ENCODE measurements at regions not wholly inside any gene's neighbourhood (a gene's known extent, or its start where the extent isn't known, plus 50 kb on each side); places are given as distances from the start of the nearest gene placed in this dataset.

DNA sequence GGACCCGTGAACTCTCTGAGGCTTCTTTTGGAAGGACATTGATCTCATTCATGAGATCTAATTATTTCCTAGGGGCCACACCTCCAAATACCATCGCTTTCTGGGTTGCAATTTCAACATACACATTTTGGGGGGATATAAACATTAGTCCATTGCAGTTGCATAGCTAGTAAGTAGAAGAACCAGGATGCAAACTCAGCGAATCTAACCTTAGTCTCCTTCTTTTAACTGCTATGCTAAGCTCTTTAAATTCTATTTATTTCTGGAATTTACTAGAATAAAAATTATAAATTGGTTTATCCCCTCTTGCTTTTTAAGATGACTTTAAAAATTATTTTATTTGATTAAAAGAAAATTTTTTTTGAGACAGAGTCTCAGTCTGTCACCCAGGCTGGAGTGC, 232.5 kb upstream of the EEF2KMT start:
- CTCF ChIA-PET, result no interaction called here
- TF ChIP-seq FOXK2 (IDR thresholded peaks at IDR 0.05) (no peak), ELF4 (IDR thresholded peaks at IDR 0.05) (no peak), NFRKB (IDR thresholded peaks at IDR 0.05) (no peak), LEF1 (IDR thresholded peaks at IDR 0.05; ENCODE audit: borderline replicate concordance) (no peak), HDGF (IDR thresholded peaks at IDR 0.05; ENCODE audit: borderline replicate concordance) (no peak), ZNF384 (IDR thresholded peaks at IDR 0.05) (no peak), SP1 (IDR thresholded peaks at IDR 0.05) (no peak), FOXA1 (IDR thresholded peaks at IDR 0.05) (no peak), FOXM1 (IDR thresholded peaks at IDR 0.05; ENCODE audit: borderline replicate concordance) (no peak), BHLHE40 (IDR thresholded peaks at IDR 0.05; ENCODE audit: borderline replicate concordance) (no peak), L3MBTL2 (conservative IDR thresholded peaks at IDR 0.05) (no peak), CTBP1 (IDR thresholded peaks at IDR 0.05; ENCODE audit: borderline replicate concordance) (no peak), ARNT (IDR thresholded peaks at IDR 0.05) (no peak), TARDBP (IDR thresholded peaks at IDR 0.05) (no peak), SUZ12 (IDR thresholded peaks at IDR 0.05) (no peak)
- TF ChIP-seq, protein P1, sequence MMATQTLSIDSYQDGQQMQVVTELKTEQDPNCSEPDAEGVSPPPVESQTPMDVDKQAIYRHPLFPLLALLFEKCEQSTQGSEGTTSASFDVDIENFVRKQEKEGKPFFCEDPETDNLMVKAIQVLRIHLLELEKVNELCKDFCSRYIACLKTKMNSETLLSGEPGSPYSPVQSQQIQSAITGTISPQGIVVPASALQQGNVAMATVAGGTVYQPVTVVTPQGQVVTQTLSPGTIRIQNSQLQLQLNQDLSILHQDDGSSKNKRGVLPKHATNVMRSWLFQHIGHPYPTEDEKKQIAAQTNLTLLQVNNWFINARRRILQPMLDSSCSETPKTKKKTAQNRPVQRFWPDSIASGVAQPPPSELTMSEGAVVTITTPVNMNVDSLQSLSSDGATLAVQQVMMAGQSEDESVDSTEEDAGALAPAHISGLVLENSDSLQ (IDR thresholded peaks at IDR 0.05), result no peak
- POLR2A ChIA-PET, result no interaction called here
- no peak for DNase-seq (ENCODE audit: extremely low spot score)

DNA sequence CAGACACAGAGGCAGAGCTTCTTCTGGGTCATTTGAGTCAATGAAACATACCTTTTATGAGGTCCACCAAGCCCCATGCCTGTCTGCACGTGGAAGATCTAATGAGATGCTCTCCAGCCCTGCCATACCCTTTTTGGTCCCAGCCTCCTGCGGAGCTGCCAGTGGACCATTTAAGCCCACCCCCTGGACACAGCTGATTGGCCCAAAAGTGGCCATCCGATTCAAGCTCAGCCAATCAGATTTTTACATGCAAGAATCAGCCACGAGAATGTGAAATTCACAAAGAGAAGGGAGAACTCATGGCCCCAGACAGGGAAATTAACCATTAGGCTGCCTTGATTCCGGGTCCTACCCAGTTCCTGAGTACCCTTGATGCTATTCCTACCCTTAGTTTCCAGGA, 231.0 kb upstream of the EEF2KMT start:
- no peak for DNase-seq (ENCODE audit: extremely low spot score)
- no peak for TF ChIP-seq L3MBTL2 (conservative IDR thresholded peaks at IDR 0.05)
- no peak for TF ChIP-seq ARNT (IDR thresholded peaks at IDR 0.05)
- TF ChIP-seq FOXA1 (IDR thresholded peaks at IDR 0.05), result no peak
- TF ChIP-seq SP1 (IDR thresholded peaks at IDR 0.05), result no peak
- TF ChIP-seq TARDBP (IDR thresholded peaks at IDR 0.05), result no peak
- TF ChIP-seq FOXK2 (IDR thresholded peaks at IDR 0.05), result no peak
- TF ChIP-seq FOXM1 (IDR thresholded peaks at IDR 0.05; ENCODE audit: borderline replicate concordance), result no peak
- TF ChIP-seq SUZ12 (IDR thresholded peaks at IDR 0.05), result no peak
- TF ChIP-seq LEF1 (IDR thresholded peaks at IDR 0.05; ENCODE audit: borderline replicate concordance), result no peak
- TF ChIP-seq, protein P1 (IDR thresholded peaks at IDR 0.05), result no peak
- TF ChIP-seq HDGF (IDR thresholded peaks at IDR 0.05; ENCODE audit: borderline replicate concordance), result no peak
- TF ChIP-seq NFRKB (IDR thresholded peaks at IDR 0.05), result no peak
- ChIA-PET CTCF (no interaction called here), POLR2A (no interaction called here)

DNA sequence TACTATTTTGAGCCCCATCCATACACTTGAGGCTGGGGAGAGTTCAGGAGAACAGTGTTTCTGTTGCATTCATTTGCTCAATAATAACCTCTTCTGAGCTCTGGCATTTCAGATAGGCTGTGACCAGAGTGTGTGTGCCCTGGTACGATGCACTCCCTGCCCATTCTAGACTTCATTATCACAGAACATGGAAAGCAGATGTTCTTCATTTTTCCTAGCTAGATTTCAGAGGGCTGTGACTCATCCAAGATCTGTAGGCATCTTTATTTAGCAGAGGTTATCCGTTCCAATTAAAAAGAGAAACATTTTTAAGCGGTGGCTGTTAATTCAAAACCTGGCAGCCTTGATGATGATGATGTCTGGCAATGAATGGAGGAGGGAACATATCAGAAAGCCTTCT, 228.8 kb upstream of the EEF2KMT start:
- ChIA-PET POLR2A (no interaction called here), CTCF (no interaction called here)
- TF ChIP-seq FOXA1 (IDR thresholded peaks at IDR 0.05) (no peak), ARNT (IDR thresholded peaks at IDR 0.05) (no peak), CTBP1 (IDR thresholded peaks at IDR 0.05; ENCODE audit: borderline replicate concordance) (no peak), LEF1 (IDR thresholded peaks at IDR 0.05; ENCODE audit: borderline replicate concordance) (no peak), TARDBP (IDR thresholded peaks at IDR 0.05) (no peak), NFRKB (IDR thresholded peaks at IDR 0.05) (no peak), HDGF (IDR thresholded peaks at IDR 0.05; ENCODE audit: borderline replicate concordance) (no peak), ZNF384 (IDR thresholded peaks at IDR 0.05) (no peak), SUZ12 (IDR thresholded peaks at IDR 0.05) (no peak), FOXK2 (IDR thresholded peaks at IDR 0.05) (no peak), SP1 (IDR thresholded peaks at IDR 0.05) (no peak), BHLHE40 (IDR thresholded peaks at IDR 0.05; ENCODE audit: borderline replicate concordance) (no peak), ELF4 (IDR thresholded peaks at IDR 0.05) (no peak), FOXM1 (IDR thresholded peaks at IDR 0.05; ENCODE audit: borderline replicate concordance) (no peak)
- TF ChIP-seq, protein P1 (IDR thresholded peaks at IDR 0.05), result no peak
- DNase-seq (ENCODE audit: extremely low spot score), result no peak

DNA sequence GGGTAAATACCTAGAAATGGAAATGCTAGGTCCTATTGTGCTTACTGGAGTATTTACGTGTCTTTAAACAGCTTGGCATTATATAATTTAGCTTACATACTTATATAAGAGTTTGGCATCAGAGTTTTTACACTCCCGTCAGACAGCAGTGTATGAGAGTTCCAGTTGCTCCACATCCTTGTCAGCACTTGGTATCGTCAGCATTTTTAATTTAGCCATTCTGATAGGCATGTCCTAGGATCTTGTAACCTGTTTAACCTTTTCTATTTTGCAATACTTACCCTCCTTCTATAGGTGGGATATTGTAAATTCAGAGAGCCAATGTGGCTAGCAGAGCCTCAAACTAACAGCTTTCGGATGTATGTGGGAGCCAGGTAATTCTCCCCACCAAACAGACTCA, 228.3 kb upstream of the EEF2KMT start:
- ChIA-PET POLR2A (no interaction called here), CTCF (no interaction called here)
- DNase-seq (ENCODE audit: extremely low spot score), result no peak
- TF ChIP-seq SUZ12 (IDR thresholded peaks at IDR 0.05) (no peak), L3MBTL2 (conservative IDR thresholded peaks at IDR 0.05) (no peak), FOXM1 (IDR thresholded peaks at IDR 0.05; ENCODE audit: borderline replicate concordance) (no peak), ELF4 (IDR thresholded peaks at IDR 0.05) (no peak), ZNF384 (IDR thresholded peaks at IDR 0.05) (no peak), CTBP1 (IDR thresholded peaks at IDR 0.05; ENCODE audit: borderline replicate concordance) (no peak), BHLHE40 (IDR thresholded peaks at IDR 0.05; ENCODE audit: borderline replicate concordance) (no peak), SP1 (IDR thresholded peaks at IDR 0.05) (no peak), ARNT (IDR thresholded peaks at IDR 0.05) (no peak)
- TF ChIP-seq, protein P1 (IDR thresholded peaks at IDR 0.05), result no peak

DNA sequence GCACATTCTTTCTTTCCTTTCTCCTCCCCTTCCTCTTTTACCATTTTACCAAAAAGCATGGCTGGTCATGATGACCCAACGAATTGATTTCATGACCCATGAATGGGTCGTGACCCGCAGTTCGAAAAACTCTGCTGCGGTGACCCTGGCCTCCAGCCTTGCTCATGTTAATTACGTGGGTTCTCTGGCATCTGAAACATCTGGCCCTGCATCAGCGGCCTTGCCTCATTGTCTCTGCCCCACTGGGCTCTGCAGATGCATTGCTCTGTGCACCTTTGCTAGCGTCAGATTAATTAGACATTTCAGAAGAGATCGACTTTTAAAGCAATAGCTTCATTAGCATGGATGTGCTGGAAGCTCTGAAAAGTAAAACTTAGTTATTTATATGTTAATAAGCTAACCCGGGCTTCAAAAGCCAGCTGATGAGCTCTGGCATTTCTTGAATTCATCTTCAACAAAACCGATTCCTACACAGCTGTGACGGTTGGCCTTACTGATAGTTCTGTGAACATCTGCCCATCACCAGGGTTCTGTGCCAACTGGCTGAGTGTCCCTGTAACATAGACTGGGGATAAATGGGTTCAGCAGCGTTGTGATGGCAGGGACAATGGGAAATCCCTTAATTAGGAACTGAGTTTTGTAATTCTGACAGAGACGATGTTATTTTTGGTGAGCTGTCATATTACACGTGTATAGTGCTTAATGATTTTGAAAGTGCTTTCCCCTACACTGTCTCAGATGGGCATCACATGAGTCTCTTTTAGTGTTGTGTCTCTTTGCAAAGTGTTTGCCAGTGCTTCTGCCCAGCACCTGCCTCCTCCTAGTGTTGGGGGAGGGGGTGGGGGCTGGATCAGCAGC, 225.9 kb upstream of the EEF2KMT start:
- TF ChIP-seq SUZ12 (IDR thresholded peaks at IDR 0.05) (no peak), SP1 (IDR thresholded peaks at IDR 0.05) (no peak), ARNT (IDR thresholded peaks at IDR 0.05) (no peak), TARDBP (IDR thresholded peaks at IDR 0.05) (no peak), ZNF384 (IDR thresholded peaks at IDR 0.05) (no peak), FOXA1 (IDR thresholded peaks at IDR 0.05) (no peak), L3MBTL2 (conservative IDR thresholded peaks at IDR 0.05) (no peak), FOXK2 (IDR thresholded peaks at IDR 0.05) (no peak), LEF1 (IDR thresholded peaks at IDR 0.05; ENCODE audit: borderline replicate concordance) (no peak), HDGF (IDR thresholded peaks at IDR 0.05; ENCODE audit: borderline replicate concordance) (no peak), NFRKB (IDR thresholded peaks at IDR 0.05) (no peak), FOXM1 (IDR thresholded peaks at IDR 0.05; ENCODE audit: borderline replicate concordance) (no peak)
- TF ChIP-seq, protein P1 (IDR thresholded peaks at IDR 0.05), result no peak
- ChIA-PET CTCF (no interaction called here), POLR2A (no interaction called here)
- no peak for DNase-seq (ENCODE audit: extremely low spot score)
